ENCODE measurements at regions not wholly inside any gene's neighbourhood (a gene's known extent, or its start where the extent isn't known, plus 50 kb on each side); places are given as distances from the start of the nearest gene placed in this dataset.

DNA sequence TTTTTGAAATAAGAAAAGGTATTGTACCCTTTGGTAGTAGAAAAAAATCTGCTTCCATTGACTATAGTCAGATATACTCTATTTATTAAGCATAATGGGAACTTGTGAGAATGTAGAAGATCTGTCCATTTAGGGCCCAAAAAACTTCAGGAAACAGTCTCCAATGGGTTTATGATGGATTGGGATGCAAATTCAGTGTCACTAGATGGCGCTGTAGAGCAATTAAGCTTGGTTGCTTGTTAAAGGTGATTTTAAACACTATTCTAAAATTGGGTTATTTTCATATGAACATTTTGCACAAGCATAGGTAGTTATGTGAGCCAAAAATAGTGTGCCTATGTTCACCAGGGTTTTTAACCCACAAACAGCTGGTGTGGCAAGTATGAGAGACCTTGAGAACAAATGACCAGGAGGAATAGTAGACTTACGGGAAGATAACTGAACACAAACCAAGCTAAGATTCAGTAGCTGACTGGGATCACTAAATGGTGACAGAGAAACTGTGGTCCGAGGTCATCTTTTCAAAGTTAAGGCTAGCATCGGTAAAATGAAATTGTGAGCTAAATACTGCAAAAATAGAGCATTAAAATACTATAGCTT, 80.3 kb upstream of the LSM6 start:
- ChIA-PET POLR2A (no interaction called here), CTCF (no interaction called here)
- TF ChIP-seq, protein P1, sequence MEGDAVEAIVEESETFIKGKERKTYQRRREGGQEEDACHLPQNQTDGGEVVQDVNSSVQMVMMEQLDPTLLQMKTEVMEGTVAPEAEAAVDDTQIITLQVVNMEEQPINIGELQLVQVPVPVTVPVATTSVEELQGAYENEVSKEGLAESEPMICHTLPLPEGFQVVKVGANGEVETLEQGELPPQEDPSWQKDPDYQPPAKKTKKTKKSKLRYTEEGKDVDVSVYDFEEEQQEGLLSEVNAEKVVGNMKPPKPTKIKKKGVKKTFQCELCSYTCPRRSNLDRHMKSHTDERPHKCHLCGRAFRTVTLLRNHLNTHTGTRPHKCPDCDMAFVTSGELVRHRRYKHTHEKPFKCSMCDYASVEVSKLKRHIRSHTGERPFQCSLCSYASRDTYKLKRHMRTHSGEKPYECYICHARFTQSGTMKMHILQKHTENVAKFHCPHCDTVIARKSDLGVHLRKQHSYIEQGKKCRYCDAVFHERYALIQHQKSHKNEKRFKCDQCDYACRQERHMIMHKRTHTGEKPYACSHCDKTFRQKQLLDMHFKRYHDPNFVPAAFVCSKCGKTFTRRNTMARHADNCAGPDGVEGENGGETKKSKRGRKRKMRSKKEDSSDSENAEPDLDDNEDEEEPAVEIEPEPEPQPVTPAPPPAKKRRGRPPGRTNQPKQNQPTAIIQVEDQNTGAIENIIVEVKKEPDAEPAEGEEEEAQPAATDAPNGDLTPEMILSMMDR (IDR thresholded peaks at IDR 0.05): peak; percentile 58; the same call in 1 of the 2 replicates
- no peak for TF ChIP-seq SIN3A (IDR thresholded peaks at IDR 0.05; ENCODE audit: borderline replicate concordance, insufficient read depth, low read depth, low read length)
- ATAC-seq: no peak
- in situ Hi-C loops (cut with HindIII; ENCODE audit: low pct_unique_long_range_greater_than_20kb, low sequenced_read_pairs) (no loop called here), intact Hi-C loops (cut with micrococcal nuclease; ENCODE audit: unreplicated experiment) (no loop called here)
- Histone ChIP-seq H3K4me3 (ENCODE audit: low read depth in 2 of 2, low read length in 2 of 2) (no peak overlapping the region), H3K4me1 (ENCODE audit: control insufficient read depth, insufficient read depth, low read length) (no peaks in the 10 kb centered on the region), H3K27me3 (ENCODE audit: control insufficient read depth, insufficient read depth, low read length) (no peaks in the 10 kb centered on the region), H3K27ac (ENCODE audit: low read length) (no peak overlapping the region), H3K36me3 (ENCODE audit: control insufficient read depth, insufficient read depth, low read length) (no peaks in the 10 kb centered on the region), H3K9me3 (ENCODE audit: control insufficient read depth, insufficient read depth, low read depth, low read length) (no peaks in the 10 kb centered on the region)
- DNase-seq (ENCODE audit: low read depth, low spot score): peak; percentile 28
- no TSS peak for BruUV-seq (replicated peaks)

DNA sequence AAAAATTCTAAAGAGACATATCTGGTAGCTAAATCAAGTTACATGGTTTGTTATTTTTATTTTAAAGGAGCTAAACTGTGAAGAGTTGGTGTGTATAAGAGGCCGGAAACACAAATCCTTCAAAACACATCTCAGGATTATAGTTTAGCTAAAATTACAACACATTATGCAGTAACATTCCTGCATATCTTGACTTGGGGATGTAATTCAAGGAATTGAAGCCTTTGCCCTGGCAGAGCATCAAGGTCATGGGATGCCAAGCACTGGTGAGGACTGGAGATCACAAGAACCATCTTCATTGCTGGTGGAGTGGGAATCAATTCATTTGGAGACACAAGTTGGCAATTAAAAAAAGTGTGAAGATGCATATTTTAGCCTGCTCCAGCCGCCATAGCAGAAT, 86.8 kb upstream of the LSM6 start:
- no peaks in the 10 kb centered on the region for H3K27me3 ChIP-seq (ENCODE audit: control insufficient read depth, insufficient read depth, low read length)
- H3K4me1 ChIP-seq (ENCODE audit: control insufficient read depth, insufficient read depth, low read length): no peaks in the 10 kb centered on the region
- intact Hi-C loops (cut with micrococcal nuclease; ENCODE audit: unreplicated experiment) (no loop called here), in situ Hi-C loops (cut with HindIII; ENCODE audit: low pct_unique_long_range_greater_than_20kb, low sequenced_read_pairs) (no loop called here)
- no peak overlapping the region for H3K27ac ChIP-seq (ENCODE audit: low read length)
- H3K36me3 ChIP-seq (ENCODE audit: control insufficient read depth, insufficient read depth, low read length): no peaks in the 10 kb centered on the region
- no peak for TF ChIP-seq SIN3A (IDR thresholded peaks at IDR 0.05; ENCODE audit: borderline replicate concordance, insufficient read depth, low read depth, low read length)
- no peak for TF ChIP-seq TCF7L2 (IDR thresholded peaks at IDR 0.05; ENCODE audit: low read depth, low read length)
- TF ChIP-seq POLR2AphosphoS5 (IDR thresholded peaks at IDR 0.05; ENCODE audit: low read depth, low read length): no peak
- TF ChIP-seq, protein P1 (IDR thresholded peaks at IDR 0.05): no peak
- TF ChIP-seq, protein P2, sequence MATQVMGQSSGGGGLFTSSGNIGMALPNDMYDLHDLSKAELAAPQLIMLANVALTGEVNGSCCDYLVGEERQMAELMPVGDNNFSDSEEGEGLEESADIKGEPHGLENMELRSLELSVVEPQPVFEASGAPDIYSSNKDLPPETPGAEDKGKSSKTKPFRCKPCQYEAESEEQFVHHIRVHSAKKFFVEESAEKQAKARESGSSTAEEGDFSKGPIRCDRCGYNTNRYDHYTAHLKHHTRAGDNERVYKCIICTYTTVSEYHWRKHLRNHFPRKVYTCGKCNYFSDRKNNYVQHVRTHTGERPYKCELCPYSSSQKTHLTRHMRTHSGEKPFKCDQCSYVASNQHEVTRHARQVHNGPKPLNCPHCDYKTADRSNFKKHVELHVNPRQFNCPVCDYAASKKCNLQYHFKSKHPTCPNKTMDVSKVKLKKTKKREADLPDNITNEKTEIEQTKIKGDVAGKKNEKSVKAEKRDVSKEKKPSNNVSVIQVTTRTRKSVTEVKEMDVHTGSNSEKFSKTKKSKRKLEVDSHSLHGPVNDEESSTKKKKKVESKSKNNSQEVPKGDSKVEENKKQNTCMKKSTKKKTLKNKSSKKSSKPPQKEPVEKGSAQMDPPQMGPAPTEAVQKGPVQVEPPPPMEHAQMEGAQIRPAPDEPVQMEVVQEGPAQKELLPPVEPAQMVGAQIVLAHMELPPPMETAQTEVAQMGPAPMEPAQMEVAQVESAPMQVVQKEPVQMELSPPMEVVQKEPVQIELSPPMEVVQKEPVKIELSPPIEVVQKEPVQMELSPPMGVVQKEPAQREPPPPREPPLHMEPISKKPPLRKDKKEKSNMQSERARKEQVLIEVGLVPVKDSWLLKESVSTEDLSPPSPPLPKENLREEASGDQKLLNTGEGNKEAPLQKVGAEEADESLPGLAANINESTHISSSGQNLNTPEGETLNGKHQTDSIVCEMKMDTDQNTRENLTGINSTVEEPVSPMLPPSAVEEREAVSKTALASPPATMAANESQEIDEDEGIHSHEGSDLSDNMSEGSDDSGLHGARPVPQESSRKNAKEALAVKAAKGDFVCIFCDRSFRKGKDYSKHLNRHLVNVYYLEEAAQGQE (IDR thresholded peaks at IDR 0.05; ENCODE audit: insufficient read depth in 1 of 2, low read depth in 2 of 2, low read length in 1 of 2): no peak
- no TSS peak for BruUV-seq (replicated peaks)
- ChIA-PET POLR2A (no interaction called here), CTCF (no interaction called here)
- H3K9me3 ChIP-seq (ENCODE audit: control insufficient read depth, insufficient read depth, low read depth, low read length): no peaks in the 10 kb centered on the region
- DNase-seq (ENCODE audit: low read depth, low spot score) (no peak), ATAC-seq (no peak)
- no peak overlapping the region for H3K4me3 ChIP-seq (ENCODE audit: low read depth in 2 of 2, low read length in 2 of 2)
